SJSA1 (cell line): ENCODE measurements at regions not wholly inside any gene's neighbourhood (a gene's known extent, or its start where the extent isn't known, plus 50 kb on each side); places are given as distances from the start of the nearest gene placed in this dataset.

Experiments
- DNase-seq, 2 experiments: peaks; one replicate each; pipeline ENCODE4 v3.0.0-alpha.2; 2015 to 2020; ENCODE audit warnings: low spot score in 2 of 2, low read depth in 1 of 2
- H3K27ac ChIP-seq: fragments of 250-450 bp; sonication (Bioruptor Pico); 2 replicates; pipeline ENCODE4 v1.5.1; 2020; ENCODE audit warnings: mild to moderate bottlenecking, moderate library complexity
- H3K27me3 ChIP-seq: fragments of 250-450 bp; sonication (Bioruptor Pico); replicated peaks from 2 replicates; pipeline ENCODE4 v1.5.1; 2020; ENCODE audit warnings: mild to moderate bottlenecking, moderate library complexity
- H3K36me3 ChIP-seq: fragments of 250-450 bp; sonication (Bioruptor Pico); 2 replicates; pipeline ENCODE4 v1.5.1; 2020; ENCODE audit warnings: mild to moderate bottlenecking
- H3K4me1 ChIP-seq: fragments of 250-450 bp; sonication (Bioruptor Pico); replicated peaks from 2 replicates; pipeline ENCODE4 v1.6.1; 2021; ENCODE audit warnings: mild to moderate bottlenecking
- H3K4me3 ChIP-seq: fragments of 250-450 bp; sonication (Bioruptor Pico); 2 replicates; pipeline ENCODE4 v1.5.1; 2020; ENCODE audit warnings: mild to moderate bottlenecking
- H3K9me3 ChIP-seq: fragments of 250-450 bp; sonication (Bioruptor Pico); replicated peaks from 2 replicates; pipeline ENCODE4 v1.5.1; 2020; ENCODE audit warnings: mild to moderate bottlenecking

- H3K4me1 ChIP-seq = peaks cover 20% of the 10 kb centered on the region
- DNase-seq = no peak
- no peaks in the 10 kb centered on the region for H3K36me3 ChIP-seq
- H3K27ac ChIP-seq = no peak overlapping the region
- H3K27me3 ChIP-seq = no peaks in the 10 kb centered on the region
- no peak overlapping the region for H3K4me3 ChIP-seq
- no peaks in the 10 kb centered on the region for H3K9me3 ChIP-seq
Measured at GRCh38 chr5:68436686-68437520, 221.3 kb downstream of the PIK3R1 start.

- Histone ChIP-seq H3K4me3 (no peak overlapping the region), H3K36me3 (no peaks in the 10 kb centered on the region), H3K4me1 (peaks cover 11% of the 10 kb centered on the region), H3K27me3 (no peaks in the 10 kb centered on the region), H3K27ac (no peak overlapping the region), H3K9me3 (no peaks in the 10 kb centered on the region)
- no peak for DNase-seq
Measured at GRCh38 chr5:68438876-68439275, 223.3 kb downstream of the PIK3R1 start.

- no peaks in the 10 kb centered on the region for H3K9me3 ChIP-seq
- DNase-seq = no peak
- no peaks in the 10 kb centered on the region for H3K36me3 ChIP-seq
- no peaks in the 10 kb centered on the region for H3K27me3 ChIP-seq
- H3K4me3 ChIP-seq = no peak overlapping the region
- no peaks in the 10 kb centered on the region for H3K4me1 ChIP-seq
- H3K27ac ChIP-seq = no peak overlapping the region
Measured at GRCh38 chr5:68440245-68440644, 224.7 kb downstream of the PIK3R1 start.

- no peaks in the 10 kb centered on the region for H3K9me3 ChIP-seq
- no peaks in the 10 kb centered on the region for H3K4me1 ChIP-seq
- H3K27ac ChIP-seq = no peak overlapping the region
- no peak for DNase-seq
- no peaks in the 10 kb centered on the region for H3K27me3 ChIP-seq
- H3K4me3 ChIP-seq = no peak overlapping the region
- H3K36me3 ChIP-seq = no peaks in the 10 kb centered on the region
Measured at GRCh38 chr5:68440651-68441050, 225.1 kb downstream of the PIK3R1 start.

- no peaks in the 10 kb centered on the region for H3K4me1 ChIP-seq
- H3K27me3 ChIP-seq = no peaks in the 10 kb centered on the region
- H3K27ac ChIP-seq = no peak overlapping the region
- no peak for DNase-seq
- no peaks in the 10 kb centered on the region for H3K9me3 ChIP-seq
- no peaks in the 10 kb centered on the region for H3K36me3 ChIP-seq
- no peak overlapping the region for H3K4me3 ChIP-seq
Measured at GRCh38 chr5:68441309-68442073, 225.9 kb downstream of the PIK3R1 start.

- Histone ChIP-seq H3K4me1 (no peaks in the 10 kb centered on the region), H3K4me3 (no peak overlapping the region), H3K36me3 (no peaks in the 10 kb centered on the region), H3K27ac (no peak overlapping the region), H3K27me3 (no peaks in the 10 kb centered on the region), H3K9me3 (no peaks in the 10 kb centered on the region)
- DNase-seq = no peak
Measured at GRCh38 chr5:68443091-68443490, 227.5 kb downstream of the PIK3R1 start.

GRCh38 chr5:68444048-68444447 lies 228.5 kb downstream of the PIK3R1 start:
- no peak for DNase-seq
- Histone ChIP-seq H3K27me3 (no peaks in the 10 kb centered on the region), H3K4me3 (no peak overlapping the region), H3K9me3 (no peaks in the 10 kb centered on the region), H3K4me1 (no peaks in the 10 kb centered on the region), H3K36me3 (no peaks in the 10 kb centered on the region), H3K27ac (no peak overlapping the region)

- DNase-seq = no peak
- Histone ChIP-seq H3K9me3 (no peaks in the 10 kb centered on the region), H3K4me1 (no peaks in the 10 kb centered on the region), H3K4me3 (no peak overlapping the region), H3K27ac (no peak overlapping the region), H3K36me3 (no peaks in the 10 kb centered on the region), H3K27me3 (no peaks in the 10 kb centered on the region)
Measured at GRCh38 chr5:68444833-68445232, 229.3 kb downstream of the PIK3R1 start.

GRCh38 chr5:68445257-68446069 lies 229.9 kb downstream of the PIK3R1 start:
- no peak overlapping the region for H3K27ac ChIP-seq
- no peak overlapping the region for H3K4me3 ChIP-seq
- no peaks in the 10 kb centered on the region for H3K4me1 ChIP-seq
- no peaks in the 10 kb centered on the region for H3K36me3 ChIP-seq
- no peaks in the 10 kb centered on the region for H3K27me3 ChIP-seq
- no peak for DNase-seq
- H3K9me3 ChIP-seq = no peaks in the 10 kb centered on the region

GRCh38 chr5:68446070-68446357 lies 230.5 kb downstream of the PIK3R1 start:
- no peak for DNase-seq
- Histone ChIP-seq H3K9me3 (no peaks in the 10 kb centered on the region), H3K36me3 (no peaks in the 10 kb centered on the region), H3K27ac (no peak overlapping the region), H3K27me3 (no peaks in the 10 kb centered on the region), H3K4me1 (no peaks in the 10 kb centered on the region), H3K4me3 (no peak overlapping the region)

GRCh38 chr5:68446487-68446894 lies 230.9 kb downstream of the PIK3R1 start:
- no peak for DNase-seq
- Histone ChIP-seq H3K9me3 (no peaks in the 10 kb centered on the region), H3K4me1 (no peaks in the 10 kb centered on the region), H3K27me3 (no peaks in the 10 kb centered on the region), H3K4me3 (no peak overlapping the region), H3K27ac (no peak overlapping the region), H3K36me3 (no peaks in the 10 kb centered on the region)

- Histone ChIP-seq H3K36me3 (no peaks in the 10 kb centered on the region), H3K4me3 (no peak overlapping the region), H3K9me3 (no peaks in the 10 kb centered on the region), H3K27me3 (no peaks in the 10 kb centered on the region), H3K4me1 (no peaks in the 10 kb centered on the region), H3K27ac (no peak overlapping the region)
- DNase-seq = no peak
Measured at GRCh38 chr5:68447136-68447929, 231.8 kb downstream of the PIK3R1 start.

- no peaks in the 10 kb centered on the region for H3K4me1 ChIP-seq
- no peaks in the 10 kb centered on the region for H3K36me3 ChIP-seq
- no peak overlapping the region for H3K27ac ChIP-seq
- H3K9me3 ChIP-seq = no peaks in the 10 kb centered on the region
- no peak for DNase-seq
- H3K4me3 ChIP-seq = no peak overlapping the region
- H3K27me3 ChIP-seq = no peaks in the 10 kb centered on the region
Measured at GRCh38 chr5:68449380-68449779, 233.8 kb downstream of the PIK3R1 start.
